Endothelial cell of umbilical vein (primary cell): ENCODE measurements at regions not wholly inside any gene's neighbourhood (a gene's known extent, or its start where the extent isn't known, plus 50 kb on each side); places are given as distances from the start of the nearest gene placed in this dataset.

Experiments used
- BruUV-seq: library from RNA; stranded (reverse); fragments of 400-500 nt; replicated peaks from 2 replicates; lab custom pipeline; 2021; lab: Mats Ljungman, UMichigan
- CTCF ChIA-PET: fragments of 300-600, 350-600 bp; sonication (Branson Sonifier 250); formaldehyde crosslinking; loops from one replicate; lab custom pipeline; 2021; ENCODE audit warnings: antibody characterized with exemption, inconsistent platforms; lab: Charles Lee
- POLR2A ChIA-PET: fragments of 300-600, 350-600 bp; sonication (Branson Sonifier 250); formaldehyde crosslinking; loops from one replicate; lab custom pipeline; 2021; ENCODE audit warnings: antibody characterized with exemption, inconsistent platforms; lab: Charles Lee
- DNase-seq: peaks from one replicate; pipeline ENCODE4 v3.0.0-alpha.2; 2011; ENCODE audit warnings: low read depth, low spot score
- FAIRE-seq: peaks from 2 replicates; lab custom pipeline; 2011; peaks lifted over from hg19 to GRCh38; lab: Jason Lieb, UNC
- H2AFZ ChIP-seq: 2 replicates; pipeline ENCODE4 v1.6.0; 2012; ENCODE audit warnings: low read depth, low read length, control low read depth, inconsistent platforms
- H3K27ac ChIP-seq: 2 replicates; pipeline ENCODE4 v1.5.1; 2011; ENCODE audit warnings: low read depth, mild to moderate bottlenecking, control low read depth, low read length, moderate library complexity; ENCODE audit not compliant: insufficient read depth
- H3K27me3 ChIP-seq, 2 experiments: 2 replicates each; pipeline versions ENCODE4 v1.6.0 to v1.6.1; 2011; ENCODE audit warnings: low read length in 2 of 2, mixed read lengths in 1 of 2; ENCODE audit not compliant: control insufficient read depth in 2 of 2, insufficient read depth in 2 of 2
- H3K36me3 ChIP-seq, 2 experiments: 2 replicates in 1 of 2; 3 replicates in 1 of 2; pipeline ENCODE4 v1.5.1; 2011; ENCODE audit warnings: low read length in 2 of 2, mild to moderate bottlenecking in 1 of 2, moderate library complexity in 1 of 2; ENCODE audit not compliant: control insufficient read depth in 2 of 2, insufficient read depth in 2 of 2; ENCODE audit errors: extremely low read depth in 1 of 2
- H3K4me1 ChIP-seq: 3 replicates; pipeline ENCODE4 v1.5.1; 2011; ENCODE audit warnings: mild to moderate bottlenecking, low read length; ENCODE audit not compliant: control insufficient read depth, insufficient read depth; ENCODE audit errors: extremely low read depth
- H3K4me2 ChIP-seq: 2 replicates; pipeline ENCODE4 v1.6.1; 2011; ENCODE audit warnings: low read length, control low read depth, mixed read lengths; ENCODE audit not compliant: insufficient read depth
- H3K4me3 ChIP-seq, 3 experiments: fragments of 200-600 bp in 1 of 3; sonication (generic), shearing (Covaris generic) in 1 of 3; replicated peaks in 1 of 3; 2 replicates each; pipeline ENCODE4 v1.5.1; 2011 to 2016; ENCODE audit warnings: control low read depth in 3 of 3, low read length in 3 of 3, mild to moderate bottlenecking in 2 of 3, inconsistent platforms in 1 of 3, low read depth in 1 of 3, moderate library complexity in 1 of 3; ENCODE audit not compliant: insufficient read depth in 1 of 3
- H3K79me2 ChIP-seq: 2 replicates; pipeline ENCODE4 v1.6.0; 2012; ENCODE audit warnings: low read length, inconsistent platforms; ENCODE audit not compliant: control insufficient read depth, insufficient read depth
- H3K9ac ChIP-seq: replicated peaks from 2 replicates; pipeline ENCODE3; 2011; ENCODE audit warnings: low read length, control low read depth; ENCODE audit not compliant: insufficient read depth; ENCODE audit errors: extremely low read depth
- H3K9me1 ChIP-seq: replicated peaks from 3 replicates; pipeline ENCODE4 v1.6.0; 2011; ENCODE audit warnings: mild to moderate bottlenecking, low read length; ENCODE audit not compliant: control insufficient read depth, insufficient read depth; ENCODE audit errors: extremely low read depth
- H3K9me3 ChIP-seq: replicated peaks from 2 replicates; pipeline ENCODE4 v1.5.1; 2012; ENCODE audit warnings: low read length, inconsistent platforms; ENCODE audit not compliant: control insufficient read depth, insufficient read depth
- H4K20me1 ChIP-seq: replicated peaks from 2 replicates; pipeline ENCODE3; 2011; ENCODE audit warnings: mild to moderate bottlenecking, low read length; ENCODE audit not compliant: control insufficient read depth, insufficient read depth; ENCODE audit errors: extremely low read depth
- CTCF ChIP-seq, 2 donors: IDR thresholded peaks; 1 replicate in 1 of 2; 2 replicates in 1 of 2; pipeline ENCODE4 v1.5.1; 2011; ENCODE audit warnings: low read length in 2 of 2, mild to moderate bottlenecking in 2 of 2, moderate library complexity in 2 of 2, control low read depth in 1 of 2, inconsistent platforms in 1 of 2, low read depth in 1 of 2; ENCODE audit not compliant: insufficient read depth in 1 of 2; ENCODE audit errors: extremely low read depth in 1 of 2
- EZH2 ChIP-seq: IDR thresholded peaks from 2 replicates; pipeline ENCODE4 v1.6.1; 2012; ENCODE audit warnings: borderline replicate concordance, low read depth, mild to moderate bottlenecking, moderate library complexity, low read length, inconsistent platforms; ENCODE audit not compliant: severe bottlenecking
- FOS ChIP-seq: IDR thresholded peaks from 2 replicates; pipeline ENCODE4 v1.6.1; 2011; ENCODE audit warnings: mild to moderate bottlenecking, low read length, moderate library complexity, borderline replicate concordance; ENCODE audit not compliant: insufficient read depth
- GATA2 ChIP-seq: IDR thresholded peaks from 2 replicates; pipeline ENCODE4 v1.7.0; 2011; ENCODE audit warnings: low read depth, mild to moderate bottlenecking, moderate library complexity, mixed read lengths, low read length; ENCODE audit not compliant: insufficient read length, insufficient read depth
- JUN ChIP-seq: IDR thresholded peaks from 2 replicates; pipeline ENCODE4 v1.6.1; 2011; ENCODE audit warnings: borderline replicate concordance, low read depth; ENCODE audit not compliant: insufficient read length, insufficient read depth
- MAX ChIP-seq: IDR thresholded peaks from 2 replicates; pipeline ENCODE4 v1.6.1; 2011; ENCODE audit not compliant: insufficient read depth, insufficient read length
- POLR2A ChIP-seq: IDR thresholded peaks from 2 replicates; pipeline ENCODE4 v1.6.1; 2012; ENCODE audit warnings: low read depth, mild to moderate bottlenecking, control low read depth, low read length
- POLR2AphosphoS5 ChIP-seq: IDR thresholded peaks from 2 replicates; pipeline ENCODE4 v1.6.1; 2012; ENCODE audit warnings: low read depth, mild to moderate bottlenecking, control low read depth, low read length, moderate library complexity; ENCODE audit not compliant: insufficient read depth
- dilution Hi-C: fragments of 300-500 bp; cut with MboI; formaldehyde crosslinking; loops from one replicate; pipeline ENCODE4 v1.15.0; 2019; ENCODE audit warnings: low sequenced_read_pairs; ENCODE audit not compliant: extremely low pct_ligation_motif_present
- intact Hi-C: fragments of 100-400 bp; cut with micrococcal nuclease; formaldehyde crosslinking; loops from one replicate; pipeline ENCODE4 v1.10.0; 2022

- intact Hi-C loops = no loop called here
- H3K79me2 ChIP-seq = no peaks in the 10 kb centered on the region
- ChIA-PET CTCF (no interaction called here), POLR2A (no interaction called here)
- no peaks in the 10 kb centered on the region for H3K9me1 ChIP-seq
- H3K27me3 ChIP-seq = peaks cover 6 to 9% of the 10 kb centered on the region in 2 experiments
- no peak overlapping the region for H3K9ac ChIP-seq
- H3K27ac ChIP-seq = no peak overlapping the region
- no peaks in the 10 kb centered on the region for H4K20me1 ChIP-seq
- DNase-seq = no peak
- H3K4me3 ChIP-seq = no peak overlapping the region
- no peaks in the 10 kb centered on the region for H3K9me3 ChIP-seq
- H3K4me1 ChIP-seq = no peaks in the 10 kb centered on the region
- no TSS peak for BruUV-seq
- no peaks in the 10 kb centered on the region for H3K36me3 ChIP-seq
- H3K4me2 ChIP-seq = no peak overlapping the region
- FAIRE-seq = no peak
- dilution Hi-C loops = no loop called here
- TF ChIP-seq GATA2 (no peak), MAX (no peak), CTCF (IDR thresholded peaks at IDR 0.05; ENCODE audit: extremely low read depth in 1 of 2, insufficient read depth in 1 of 2, low read depth in 1 of 2, low read length in 2 of 2) (no peak), POLR2A (no peak), EZH2 (no peak)
- no peak overlapping the region for H2AFZ ChIP-seq
These were observed 139.8 kb upstream of the RET start for GRCh38 chr10:42937048-42937447.

GRCh38 chr10:42937649-42938180 lies 139.2 kb upstream of the RET start:
- Histone ChIP-seq H3K4me3 (no peak overlapping the region), H3K36me3 (no peaks in the 10 kb centered on the region), H4K20me1 (no peaks in the 10 kb centered on the region), H3K9ac (no peak overlapping the region), H3K9me1 (no peaks in the 10 kb centered on the region), H3K79me2 (no peaks in the 10 kb centered on the region), H3K9me3 (no peaks in the 10 kb centered on the region), H3K4me1 (no peaks in the 10 kb centered on the region), H2AFZ (no peak overlapping the region), H3K27ac (no peak overlapping the region), H3K27me3 (peaks cover 6 to 9% of the 10 kb centered on the region in 2 experiments), H3K4me2 (no peak overlapping the region)
- intact Hi-C loops = no loop called here
- CTCF ChIA-PET = no interaction called here
- DNase-seq = no peak
- TF ChIP-seq JUN (no peak), GATA2 (no peak), EZH2 (no peak), POLR2AphosphoS5 (no peak), FOS (no peak)
- POLR2A ChIA-PET = no interaction called here
- dilution Hi-C loops = no loop called here
- BruUV-seq = no TSS peak
- FAIRE-seq = no peak
